ENCODE measurements at regions not wholly inside any gene's neighbourhood (a gene's known extent, or its start where the extent isn't known, plus 50 kb on each side); places are given as distances from the start of the nearest gene placed in this dataset.

- H3K27ac ChIP-seq (ENCODE audit: low read depth, low read length), result no peak overlapping the region
- H3K79me2 ChIP-seq (ENCODE audit: insufficient read depth, low read length), result no peaks in the 10 kb centered on the region
- no peaks in the 10 kb centered on the region for H3F3A ChIP-seq (ENCODE audit: insufficient read depth)
- H3K36me3 ChIP-seq (ENCODE audit: low read length), result no peaks in the 10 kb centered on the region
- H2AFZ ChIP-seq (ENCODE audit: low read depth, low read length, severe bottlenecking), result no peak overlapping the region
- TF ChIP-seq CTCF (IDR thresholded peaks at IDR 0.05; ENCODE audit: insufficient read depth, low read length, poor library complexity, severe bottlenecking) (no peak), EZH2phosphoT487 (conservative IDR thresholded peaks at IDR 0.05; ENCODE audit: low read length) (no peak)
- 0 out of 2 replicates have a peak, but pooled peaks cover 5% of the 10 kb centered on the region for H3K27me3 ChIP-seq (ENCODE audit: low read length)
- H4K20me1 ChIP-seq (ENCODE audit: low read depth, low read length), result no peaks in the 10 kb centered on the region
- no peak overlapping the region for H3K4me3 ChIP-seq (ENCODE audit: insufficient read depth, low read length, poor library complexity, severe bottlenecking)
- no peaks in the 10 kb centered on the region for H3K9me2 ChIP-seq (replicated peaks; ENCODE audit: insufficient read depth, low read length)
- no peak overlapping the region for H3K9ac ChIP-seq (ENCODE audit: low read length)
- H3K9me3 ChIP-seq (ENCODE audit: insufficient read depth, low read length), result no peaks in the 10 kb centered on the region
- H3K4me2 ChIP-seq (ENCODE audit: low read depth, low read length, poor library complexity, severe bottlenecking), result no peak overlapping the region
Measured at GRCh38 chr2:118375907-118376485, 287.7 kb downstream of the INSIG2 start.

GRCh38 chr2:118374974-118375755 is 286.9 kb downstream of the INSIG2 start:
- Histone ChIP-seq H3K36me3 (ENCODE audit: low read length) (no peaks in the 10 kb centered on the region), H3K79me2 (ENCODE audit: insufficient read depth, low read length) (no peaks in the 10 kb centered on the region), H3F3A (ENCODE audit: insufficient read depth) (no peaks in the 10 kb centered on the region), H3K27me3 (ENCODE audit: low read length) (0 out of 2 replicates have a peak, but pooled peaks cover 5% of the 10 kb centered on the region), H3K4me2 (ENCODE audit: low read depth, low read length, poor library complexity, severe bottlenecking) (no peak overlapping the region), H3K9me3 (ENCODE audit: insufficient read depth, low read length) (no peaks in the 10 kb centered on the region), H3K9ac (ENCODE audit: low read length) (no peak overlapping the region), H4K20me1 (ENCODE audit: low read depth, low read length) (no peaks in the 10 kb centered on the region), H3K4me3 (ENCODE audit: insufficient read depth, low read length, poor library complexity, severe bottlenecking) (no peak overlapping the region), H2AFZ (ENCODE audit: low read depth, low read length, severe bottlenecking) (no peak overlapping the region), H3K27ac (ENCODE audit: low read depth, low read length) (no peak overlapping the region), H3K9me2 (replicated peaks; ENCODE audit: insufficient read depth, low read length) (no peaks in the 10 kb centered on the region)
- TF ChIP-seq EZH2phosphoT487 (conservative IDR thresholded peaks at IDR 0.05; ENCODE audit: low read length) (no peak), CTCF (IDR thresholded peaks at IDR 0.05; ENCODE audit: insufficient read depth, low read length, poor library complexity, severe bottlenecking) (no peak)

GRCh38 chr2:118372886-118373830 is 284.9 kb downstream of the INSIG2 start:
- no peaks in the 10 kb centered on the region for H3K9me2 ChIP-seq (replicated peaks; ENCODE audit: insufficient read depth, low read length)
- no peak for TF ChIP-seq CTCF (IDR thresholded peaks at IDR 0.05; ENCODE audit: insufficient read depth, low read length, poor library complexity, severe bottlenecking)
- TF ChIP-seq EZH2phosphoT487 (conservative IDR thresholded peaks at IDR 0.05; ENCODE audit: low read length), result no peak
- H4K20me1 ChIP-seq (ENCODE audit: low read depth, low read length), result no peaks in the 10 kb centered on the region
- no peak overlapping the region for H3K27ac ChIP-seq (ENCODE audit: low read depth, low read length)
- H3F3A ChIP-seq (ENCODE audit: insufficient read depth), result no peaks in the 10 kb centered on the region
- H3K4me2 ChIP-seq (ENCODE audit: low read depth, low read length, poor library complexity, severe bottlenecking), result no peak overlapping the region
- no peaks in the 10 kb centered on the region for H3K9me3 ChIP-seq (ENCODE audit: insufficient read depth, low read length)
- H3K36me3 ChIP-seq (ENCODE audit: low read length), result no peaks in the 10 kb centered on the region
- H3K79me2 ChIP-seq (ENCODE audit: insufficient read depth, low read length), result no peaks in the 10 kb centered on the region
- no peak overlapping the region for H3K9ac ChIP-seq (ENCODE audit: low read length)
- no peak overlapping the region for H3K4me3 ChIP-seq (ENCODE audit: insufficient read depth, low read length, poor library complexity, severe bottlenecking)
- H3K27me3 ChIP-seq (ENCODE audit: low read length), result 0 out of 2 replicates have a peak, but pooled peaks cover 5% of the 10 kb centered on the region
- H2AFZ ChIP-seq (ENCODE audit: low read depth, low read length, severe bottlenecking), result no peak overlapping the region

All from SU-DHL-6 (cell line).